HG03280 (cell line): ENCODE measurements at regions not wholly inside any gene's neighbourhood (a gene's known extent, or its start where the extent isn't known, plus 50 kb on each side); places are given as distances from the start of the nearest gene placed in this dataset.
"Not testable (repeated sequence)": the region's sequence is repeated elsewhere in the genome, so short reads cannot be mapped to it uniquely, and the experiment has no call there.

Experiments used
- ATAC-seq: cut with Tn5 transposase; IDR thresholded peaks from one replicate; pipeline ENCODE4 v1.9.1; 2021; ENCODE audit warnings: mild to moderate bottlenecking, moderate library complexity; ENCODE audit not compliant: unreplicated experiment

GRCh38 chr10:78207216-78207615, 173.6 kb downstream of the RPS24 start:
- no peak for ATAC-seq

- no peak for ATAC-seq
Measured at GRCh38 chr10:78207776-78208175, 174.1 kb downstream of the RPS24 start.

- no peak for ATAC-seq
Measured at GRCh38 chr10:78209970-78210369, 176.3 kb downstream of the RPS24 start.

- ATAC-seq: no peak
Measured at GRCh38 chr10:78210548-78210947, 176.9 kb downstream of the RPS24 start.

GRCh38 chr10:78210976-78211375, 177.3 kb downstream of the RPS24 start:
- no peak for ATAC-seq

- ATAC-seq: no peak
Measured at GRCh38 chr10:78211561-78212051, 177.9 kb downstream of the RPS24 start.

- ATAC-seq: no peak
Measured at GRCh38 chr10:78212060-78212785, 178.6 kb downstream of the RPS24 start.

- no peak for ATAC-seq
Measured at GRCh38 chr10:78212786-78213175, 179.1 kb downstream of the RPS24 start.

- ATAC-seq: no peak
Measured at GRCh38 chr10:78214955-78215354, 181.3 kb downstream of the RPS24 start.

- ATAC-seq: no peak
Measured at GRCh38 chr10:78215645-78216044, 182.0 kb downstream of the RPS24 start.

GRCh38 chr10:78217336-78217735, 183.7 kb downstream of the RPS24 start:
- no peak for ATAC-seq

- ATAC-seq: no peak
Measured at GRCh38 chr10:78218798-78219490, 185.3 kb downstream of the RPS24 start.

- ATAC-seq: not testable (repeated sequence)
Measured at GRCh38 chr10:78219568-78219967, 185.9 kb downstream of the RPS24 start.

- ATAC-seq: no peak
Measured at GRCh38 chr10:78220781-78221180, 187.1 kb downstream of the RPS24 start.

- no peak for ATAC-seq
Measured at GRCh38 chr10:78222096-78222790, 188.6 kb downstream of the RPS24 start.

- no peak for ATAC-seq
Measured at GRCh38 chr10:78223088-78223487, 189.4 kb downstream of the RPS24 start.

- no peak for ATAC-seq
Measured at GRCh38 chr10:78224602-78225001, 190.9 kb downstream of the RPS24 start.

GRCh38 chr10:78225594-78225993, 191.9 kb downstream of the RPS24 start:
- ATAC-seq: no peak

- no peak for ATAC-seq
Measured at GRCh38 chr10:78229489-78229888, 195.8 kb downstream of the RPS24 start.

GRCh38 chr10:78229950-78230675, 196.4 kb downstream of the RPS24 start:
- ATAC-seq: no peak

- ATAC-seq: no peak
Measured at GRCh38 chr10:78231327-78231726, 197.7 kb downstream of the RPS24 start.
